B cell (primary cell): ENCODE measurements at regions not wholly inside any gene's neighbourhood (a gene's known extent, or its start where the extent isn't known, plus 50 kb on each side); places are given as distances from the start of the nearest gene placed in this dataset.
"Not testable (repeated sequence)": the region's sequence is repeated elsewhere in the genome, so short reads cannot be mapped to it uniquely, and the experiment has no call there.

Experiments used
- ATAC-seq: fragments of 200-7000 bp; cut with Tn5 transposase; one replicate; pipeline ENCODE4 v1.10.0; 2021; ENCODE audit warnings: low read depth, mild to moderate bottlenecking, moderate number of reproducible peaks, moderate library complexity
- CTCF ChIA-PET: fragments of 350-600 bp; sonication (Branson Sonifier 250); formaldehyde crosslinking; loops from one replicate; lab custom pipeline; 2021; ENCODE audit warnings: antibody characterized with exemption, inconsistent platforms; lab: Charles Lee
- POLR2A ChIA-PET: fragments of 350-600 bp; sonication (Branson Sonifier 250); formaldehyde crosslinking; loops from one replicate; lab custom pipeline; 2021; ENCODE audit warnings: antibody characterized with exemption; lab: Charles Lee
- DNase-seq: peaks from one replicate; pipeline ENCODE4 v3.0.0; 2013
- H2AFZ ChIP-seq: 2 replicates; pipeline ENCODE4 v1.6.1; 2012; ENCODE audit warnings: mild to moderate bottlenecking, low read depth, low read length; ENCODE audit not compliant: insufficient read depth, poor library complexity, severe bottlenecking
- H3K27ac ChIP-seq, 2 donors: 1 replicate in 1 of 2; 2 replicates in 1 of 2; pipeline ENCODE4 v1.5.1; 2012 to 2013; ENCODE audit warnings: low read length in 2 of 2, mild to moderate bottlenecking in 2 of 2, moderate library complexity in 1 of 2
- H3K27me3 ChIP-seq, 4 experiments: fragments of 200-600 bp in 1 of 4; sonication (generic) in 1 of 4; replicated peaks in 1 of 4; 1 replicate in 2 of 4; 2 replicates in 2 of 4; pipeline versions ENCODE4 v1.6.1 to v1.7.0; 2013 to 2016; ENCODE audit warnings: low read length in 3 of 4, mild to moderate bottlenecking in 2 of 4, mixed read lengths in 1 of 4, moderate library complexity in 1 of 4; ENCODE audit not compliant: insufficient read depth in 4 of 4, control insufficient read depth in 3 of 4; ENCODE audit errors: control extremely low read depth in 1 of 4
- H3K36me3 ChIP-seq, 2 experiments: replicated peaks in 1 of 2; 1 replicate in 1 of 2; 2 replicates in 1 of 2; pipeline versions ENCODE4 v1.6.1 to v1.7.1; 2013; ENCODE audit warnings: low read length in 1 of 2; ENCODE audit not compliant: insufficient read depth in 2 of 2, control insufficient read depth in 1 of 2; ENCODE audit errors: control extremely low read depth in 1 of 2, extremely low read depth in 1 of 2
- H3K4me1 ChIP-seq, 2 donors: fragments of 200-600 bp in 1 of 2; sonication (generic) in 1 of 2; 1 replicate in 1 of 2; 2 replicates in 1 of 2; pipeline versions ENCODE4 v1.5.1 to v1.6.1; 2013 to 2017; ENCODE audit warnings: low read length in 2 of 2; ENCODE audit not compliant: control insufficient read depth in 2 of 2, insufficient read depth in 2 of 2
- H3K4me2 ChIP-seq: replicated peaks from 2 replicates; pipeline ENCODE3; 2012; ENCODE audit warnings: mild to moderate bottlenecking, low read depth, low read length; ENCODE audit not compliant: poor library complexity, severe bottlenecking
- H3K4me3 ChIP-seq, 5 experiments: fragments of 200-600 bp in 1 of 5; sonication (generic) in 1 of 5; 1 replicate in 3 of 5; 2 replicates in 2 of 5; pipeline versions ENCODE4 v1.5.1 to v1.7.0; 2011 to 2016; ENCODE audit warnings: low read length in 4 of 5, mild to moderate bottlenecking in 4 of 5, low read depth in 2 of 5, control low read depth in 1 of 5, moderate library complexity in 1 of 5; ENCODE audit not compliant: insufficient read depth in 1 of 5; ENCODE audit errors: control extremely low read depth in 1 of 5, extremely low read depth in 1 of 5
- H3K79me2 ChIP-seq: fragments of 200-600 bp; sonication (generic); one replicate; pipeline ENCODE4 v1.6.0; 2016; ENCODE audit warnings: low read length; ENCODE audit not compliant: control insufficient read depth, insufficient read depth
- H3K9ac ChIP-seq: fragments of 200-600 bp; sonication (generic); 2 replicates; pipeline ENCODE4 v1.6.1; 2017; ENCODE audit warnings: mild to moderate bottlenecking, low read length, moderate library complexity
- H3K9me3 ChIP-seq, 3 donors: one replicate each; pipeline versions ENCODE4 v1.6.1 to v1.7.1; 2013; ENCODE audit warnings: low read length in 2 of 3; ENCODE audit not compliant: control insufficient read depth in 2 of 3, insufficient read depth in 1 of 3; ENCODE audit errors: control extremely low read depth in 1 of 3
- H4K20me1 ChIP-seq: 2 replicates; pipeline ENCODE4 v1.6.0; 2012; ENCODE audit warnings: mild to moderate bottlenecking, low read length; ENCODE audit not compliant: insufficient read depth, control insufficient read depth, poor library complexity, severe bottlenecking
- H3K27ac Mint-ChIP-seq: one replicate; pipeline ENCODE4 v1.8.0; 2021; ENCODE audit warnings: mixed read lengths
- H3K27me3 Mint-ChIP-seq: one replicate; pipeline ENCODE4 v1.8.0; 2021; ENCODE audit warnings: mixed read lengths
- H3K4me1 Mint-ChIP-seq: one replicate; pipeline ENCODE4 v1.8.0; 2021; ENCODE audit warnings: mixed read lengths
- H3K4me3 Mint-ChIP-seq: one replicate; pipeline ENCODE4 v1.8.0; 2021; ENCODE audit warnings: mixed read lengths
- H3K9me3 Mint-ChIP-seq: one replicate; pipeline ENCODE4 v1.8.0; 2022; ENCODE audit warnings: mixed read lengths; ENCODE audit not compliant: insufficient read depth
- CTCF ChIP-seq: fragments of 200-600 bp; IDR thresholded peaks from one replicate; pipeline ENCODE4 v1.8.0; 2022; ENCODE audit warnings: antibody characterized with exemption, mild to moderate bottlenecking
- EZH2 ChIP-seq: IDR thresholded peaks from 2 replicates; pipeline ENCODE4 v1.6.1; 2012; ENCODE audit warnings: borderline replicate concordance, low read depth, mild to moderate bottlenecking, moderate library complexity, low read length; ENCODE audit not compliant: insufficient read depth, poor library complexity, severe bottlenecking
- WGBS: methylation state at CpG from one replicate; pipeline ENCODE4 v1.1.5; 2013; ENCODE audit warnings: missing lambda C conversion rate; ENCODE audit not compliant: insufficient coverage; 5-methylcytosine and 5-hydroxymethylcytosine counted together
- intact Hi-C: fragments of 100-400 bp; cut with micrococcal nuclease; formaldehyde crosslinking; loops from one replicate; pipeline ENCODE4 v1.10.0; 2022

- Histone ChIP-seq H3K4me1 (no peaks in the 10 kb centered on the region), H3K27me3 (no peaks in the 10 kb centered on the region), H2AFZ (no peak overlapping the region), H3K9me3 (no peaks in the 10 kb centered on the region), H3K79me2 (no peaks in the 10 kb centered on the region), H4K20me1 (no peaks in the 10 kb centered on the region), H3K4me2 (no peak overlapping the region), H3K4me3 (no peak overlapping the region), H3K36me3 (no peaks in the 10 kb centered on the region), H3K9ac (no peak overlapping the region), H3K27ac (no peak overlapping the region)
- POLR2A ChIA-PET: no interaction called here
- no peak for DNase-seq
- TF ChIP-seq EZH2: no peak
- TF ChIP-seq CTCF: no peak
- intact Hi-C loops: no loop called here
- no peaks in the 10 kb centered on the region for H3K4me1 Mint-ChIP-seq
- no peak overlapping the region for H3K4me3 Mint-ChIP-seq
- no peaks in the 10 kb centered on the region for H3K9me3 Mint-ChIP-seq
- WGBS: 67% methylated on average over 1 of the region's 3 CpGs
- H3K27ac Mint-ChIP-seq: no peak overlapping the region
- CTCF ChIA-PET: no interaction called here
- no peak for ATAC-seq
- H3K27me3 Mint-ChIP-seq: no peaks in the 10 kb centered on the region
These were observed 409.3 kb downstream of the SRGAP2C start for GRCh38 chr1:121594096-121594495.

GRCh38 chr1:121595089-121595488 lies 410.3 kb downstream of the SRGAP2C start:
- no peaks in the 10 kb centered on the region for H3K27me3 ChIP-seq
- Mint-ChIP-seq H3K9me3 (peaks cover 4% of the 10 kb centered on the region), H3K27ac (no peak overlapping the region), H3K27me3 (no peaks in the 10 kb centered on the region), H3K4me3 (no peak overlapping the region), H3K4me1 (no peaks in the 10 kb centered on the region)
- POLR2A ChIA-PET: no interaction called here
- no peak for DNase-seq
- H3K9me3 ChIP-seq: no peaks in the 10 kb centered on the region
- no peaks in the 10 kb centered on the region for H3K36me3 ChIP-seq
- H3K4me1 ChIP-seq: no peaks in the 10 kb centered on the region
- no peak overlapping the region for H2AFZ ChIP-seq
- H3K27ac ChIP-seq: no peak overlapping the region
- H3K4me3 ChIP-seq: no peak overlapping the region
- no peak overlapping the region for H3K9ac ChIP-seq
- TF ChIP-seq EZH2: no peak
- no peak for TF ChIP-seq CTCF
- CTCF ChIA-PET: no interaction called here
- H3K4me2 ChIP-seq: no peak overlapping the region
- intact Hi-C loops: no loop called here
- no peak for ATAC-seq
- H4K20me1 ChIP-seq: no peaks in the 10 kb centered on the region
- H3K79me2 ChIP-seq: no peaks in the 10 kb centered on the region

DNA sequence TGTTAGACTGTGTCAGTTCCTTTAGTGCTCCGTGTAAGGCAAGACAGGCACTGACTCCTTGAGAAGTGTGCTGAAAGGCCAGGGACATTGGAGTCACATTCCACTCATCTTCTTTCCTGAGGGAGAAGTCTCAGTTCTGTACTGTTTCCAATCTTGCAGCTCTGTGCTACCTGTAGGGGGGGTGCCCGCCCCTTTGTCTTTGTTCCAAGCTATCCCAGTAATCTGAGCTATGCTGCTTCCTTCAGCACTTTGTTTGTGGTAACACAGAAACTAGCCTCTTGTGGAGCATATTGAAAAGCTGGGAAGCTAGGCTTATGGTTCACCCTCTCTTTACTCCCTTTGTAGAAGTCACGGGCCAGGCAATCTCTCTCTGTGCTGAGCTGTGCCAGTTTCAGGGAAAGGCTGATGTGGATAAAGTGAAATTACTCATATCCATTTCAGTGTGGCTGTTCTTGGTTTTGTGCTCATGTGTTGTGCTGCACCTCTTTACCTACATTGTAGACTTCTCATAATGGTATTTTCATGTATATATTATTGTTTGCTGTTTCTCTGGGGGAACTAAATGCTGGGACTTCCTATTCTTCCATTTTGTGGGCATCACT lies 420.2 kb downstream of the SRGAP2C start:
- H3K9me3 Mint-ChIP-seq, intact Hi-C loops, H3K4me1 Mint-ChIP-seq, H3K4me1 ChIP-seq, DNase-seq, H3K4me3 ChIP-seq, H3K36me3 ChIP-seq, H3K79me2 ChIP-seq, H3K9ac ChIP-seq, H3K4me3 Mint-ChIP-seq, H3K9me3 ChIP-seq, CTCF ChIA-PET, H4K20me1 ChIP-seq, POLR2A ChIA-PET, H3K27ac ChIP-seq, H3K27me3 Mint-ChIP-seq, H3K27me3 ChIP-seq, H3K27ac Mint-ChIP-seq, H3K4me2 ChIP-seq, ATAC-seq, H2AFZ ChIP-seq: not testable (repeated sequence)
- no CpG with 5 or more reads among the region's 3 CpGs for WGBS
